ENCODE measurements at regions not wholly inside any gene's neighbourhood (a gene's known extent, or its start where the extent isn't known, plus 50 kb on each side); places are given as distances from the start of the nearest gene placed in this dataset.

DNA sequence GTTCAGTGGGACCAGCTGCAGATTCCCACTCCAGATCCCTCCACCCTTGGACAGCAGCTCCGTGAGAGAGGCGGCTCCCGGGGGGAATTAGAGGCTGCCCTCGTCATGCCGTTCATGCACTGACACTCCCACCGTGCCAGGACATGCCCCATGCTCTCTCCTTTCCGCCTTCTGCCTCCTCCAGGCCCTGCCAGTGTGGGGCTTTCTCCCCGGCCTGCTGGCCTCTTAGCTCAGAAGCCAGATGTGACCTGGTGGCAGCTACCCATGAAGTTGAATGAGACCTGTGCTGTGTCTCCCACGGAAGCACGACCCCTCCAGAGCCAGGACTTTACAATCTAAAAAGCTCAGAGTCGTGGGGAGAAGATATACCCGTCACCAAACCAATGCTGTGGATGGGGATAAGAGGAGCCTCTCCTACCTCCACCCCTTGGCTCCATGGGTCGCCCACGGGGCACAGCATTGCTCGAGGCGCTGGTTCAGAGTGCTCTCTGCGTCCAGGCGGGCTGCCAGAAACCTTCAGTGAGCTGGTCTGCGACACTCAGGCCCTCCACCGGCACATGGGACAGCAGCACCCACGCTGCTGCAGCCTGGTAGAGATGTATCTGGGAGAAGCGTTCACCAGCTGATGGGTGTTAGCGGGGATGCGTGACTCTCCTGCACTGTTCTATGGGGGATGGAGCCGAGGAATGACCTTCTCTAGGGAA lies 111.0 kb upstream of the GPC1 start:
- no peak for DNase-seq

DNA sequence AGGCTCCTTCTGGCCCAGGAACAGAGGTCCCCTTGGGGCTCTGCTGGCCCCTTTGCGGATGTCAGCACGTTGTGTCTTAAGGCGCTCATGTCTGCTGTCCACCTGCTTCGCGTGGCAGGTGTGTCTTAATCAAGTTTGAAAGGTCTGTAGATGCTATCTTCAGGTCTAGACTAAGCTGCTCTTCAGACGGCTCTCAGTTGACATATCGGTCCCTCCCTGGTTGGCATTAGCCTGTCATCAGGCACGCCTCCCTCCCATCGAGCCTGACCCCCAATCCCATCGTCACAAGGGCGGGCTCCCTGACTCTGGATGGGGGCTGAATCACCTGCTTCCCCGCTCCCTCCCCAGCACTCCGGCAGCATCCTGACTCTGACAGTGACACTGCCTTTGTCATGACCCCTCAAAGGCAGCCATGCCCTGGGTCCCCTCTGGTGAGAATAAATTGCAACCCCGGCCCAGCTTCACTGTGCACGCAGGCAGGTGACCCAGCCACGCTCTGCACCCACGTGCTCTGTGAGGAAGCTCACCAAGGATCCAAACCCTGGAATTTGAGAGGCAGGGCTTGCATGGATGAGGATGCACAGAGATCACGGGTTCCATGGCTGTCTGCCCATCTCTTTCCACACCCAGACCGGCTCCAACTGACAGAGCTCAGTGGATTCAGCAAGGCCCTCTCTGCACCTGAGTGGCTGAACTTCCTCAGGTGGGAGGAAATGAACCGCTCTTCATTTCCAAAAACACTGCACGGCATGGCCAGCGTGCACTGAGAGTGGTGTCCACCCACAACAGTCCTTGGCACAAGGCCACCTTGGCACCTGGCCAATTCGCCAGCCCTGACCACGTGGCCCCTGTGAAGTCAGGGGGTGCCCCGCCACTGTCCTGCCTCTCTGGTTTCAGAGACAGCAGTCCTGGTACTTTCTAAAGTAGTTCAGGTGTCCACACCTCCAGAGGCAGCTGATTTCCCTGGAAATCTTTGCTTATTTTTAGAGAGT lies 110.2 kb upstream of the GPC1 start:
- DNase-seq, result no peak

DNA sequence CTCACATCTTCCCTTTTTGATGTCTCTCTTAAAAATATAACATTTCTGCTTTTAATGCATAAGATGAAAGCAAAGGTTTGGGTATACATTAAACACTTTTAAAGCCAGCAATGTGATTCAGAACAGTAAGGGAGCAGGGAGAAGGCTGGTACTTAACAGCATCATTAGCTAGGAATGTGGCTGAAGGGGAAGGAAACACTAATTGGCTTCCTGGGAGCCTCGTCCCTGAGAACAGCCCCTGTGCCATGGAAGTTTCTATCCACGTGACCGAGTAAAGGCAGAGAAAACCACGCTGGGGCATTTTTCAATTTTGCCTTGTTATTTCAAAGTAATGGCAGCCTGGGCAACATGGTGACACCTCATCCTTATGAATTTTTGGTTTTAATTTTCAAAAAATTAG lies 109.2 kb upstream of the GPC1 start:
- DNase-seq, result no peak

DNA sequence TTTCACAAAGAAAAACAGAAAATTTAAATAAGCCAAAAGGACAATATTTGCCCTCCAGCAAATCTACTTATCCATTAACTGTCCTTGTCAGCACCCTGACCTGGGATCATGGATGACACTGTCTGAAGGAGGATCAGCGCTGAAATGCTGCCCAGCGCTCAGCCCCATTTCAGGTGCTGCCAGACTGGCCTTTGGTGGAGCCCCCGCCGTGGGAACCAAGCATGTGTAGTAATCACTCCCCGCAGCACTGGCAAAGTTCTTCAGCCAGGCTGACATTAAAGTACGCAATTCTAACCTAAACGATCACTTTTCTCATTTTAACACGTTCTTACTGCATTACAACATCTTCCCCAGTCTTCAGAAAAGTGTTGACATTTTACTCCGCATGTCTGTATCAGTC lies 108.6 kb upstream of the GPC1 start:
- DNase-seq, result no peak

DNA sequence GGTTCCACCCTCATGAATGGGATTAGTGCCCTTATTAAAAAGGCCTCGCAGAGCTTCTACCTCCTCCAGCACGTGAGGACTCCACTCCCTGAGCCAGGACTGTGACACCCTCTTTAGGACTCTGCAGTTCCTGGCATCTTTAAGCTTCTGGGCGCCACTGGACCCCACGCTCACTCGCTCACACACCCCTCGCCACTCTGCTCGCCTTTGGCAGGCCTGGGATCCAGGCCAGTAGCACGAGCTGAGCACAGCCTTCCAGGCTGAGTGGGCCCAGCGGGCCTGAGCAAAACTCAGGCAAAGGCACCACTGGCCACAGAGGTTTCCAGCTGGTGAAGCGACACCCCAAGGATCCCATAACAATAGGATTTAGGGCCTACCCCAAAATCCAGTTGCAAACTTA lies 107.9 kb upstream of the GPC1 start:
- no peak for DNase-seq

DNA sequence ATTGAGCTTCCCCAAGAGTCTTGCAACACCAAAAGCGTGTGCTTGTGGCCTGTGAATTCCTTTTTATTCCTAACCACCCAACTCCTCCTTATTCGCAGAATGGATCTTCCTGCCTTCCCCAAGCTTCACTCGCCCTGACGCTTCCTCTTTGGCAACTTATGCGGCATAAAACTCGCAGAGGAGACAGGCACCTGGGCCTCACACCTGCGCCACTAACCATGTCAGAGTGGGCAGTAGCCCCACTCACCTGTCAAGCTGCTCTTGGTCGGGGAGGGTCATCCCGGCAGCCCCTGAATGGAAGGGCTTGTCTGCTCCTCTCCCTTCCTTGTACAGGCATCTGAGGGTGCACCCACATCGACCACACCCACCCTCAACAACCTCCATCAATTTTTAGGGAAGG lies 106.9 kb upstream of the GPC1 start:
- DNase-seq, result no peak

DNA sequence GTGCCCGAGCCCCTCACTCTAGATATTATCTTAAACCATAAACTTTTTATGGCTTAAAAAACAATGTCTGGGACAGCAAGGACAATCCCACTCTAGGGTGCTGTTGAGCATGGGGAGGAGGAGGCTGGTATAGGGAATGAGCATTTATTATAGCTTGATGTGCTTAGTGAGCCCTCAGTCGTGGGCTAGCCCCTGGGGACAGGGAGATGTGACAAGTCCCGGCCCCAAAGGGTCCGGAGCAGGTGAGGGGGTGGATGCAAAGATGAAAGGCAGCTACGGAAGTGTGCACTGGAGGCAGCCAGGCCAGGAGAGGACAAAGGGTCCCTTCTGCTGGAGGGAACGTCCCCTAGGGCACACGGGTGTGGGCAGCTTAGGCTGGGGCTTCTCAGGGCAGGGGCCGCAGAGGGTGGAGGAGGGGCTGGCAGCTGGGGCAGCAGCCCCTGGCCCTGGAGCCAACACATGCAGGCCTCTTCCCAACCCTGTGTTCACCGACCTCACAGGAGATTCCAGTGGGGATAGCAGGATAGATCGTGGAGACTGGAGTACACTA lies 106.3 kb upstream of the GPC1 start:
- DNase-seq, result no peak

DNA sequence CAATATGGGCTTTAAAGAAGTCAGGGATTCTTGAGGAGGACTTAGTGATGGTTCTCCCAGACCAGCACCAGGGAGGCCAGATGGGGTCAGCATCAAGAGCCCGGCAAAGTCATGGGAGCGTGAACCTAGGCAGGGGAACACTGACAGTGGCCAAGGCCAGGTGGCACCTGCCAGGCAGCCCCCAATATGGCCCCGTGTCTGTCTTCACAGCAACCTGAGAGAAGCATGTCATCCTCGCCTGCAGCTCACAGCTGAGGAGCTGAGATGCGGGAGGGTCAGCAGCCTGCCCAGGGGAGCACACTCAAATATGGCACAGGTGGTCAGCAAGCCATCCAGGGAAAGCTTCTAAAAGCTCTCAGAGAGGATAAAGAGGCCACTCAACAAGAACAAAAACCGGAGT lies 105.7 kb upstream of the GPC1 start:
- DNase-seq, result no peak

DNA sequence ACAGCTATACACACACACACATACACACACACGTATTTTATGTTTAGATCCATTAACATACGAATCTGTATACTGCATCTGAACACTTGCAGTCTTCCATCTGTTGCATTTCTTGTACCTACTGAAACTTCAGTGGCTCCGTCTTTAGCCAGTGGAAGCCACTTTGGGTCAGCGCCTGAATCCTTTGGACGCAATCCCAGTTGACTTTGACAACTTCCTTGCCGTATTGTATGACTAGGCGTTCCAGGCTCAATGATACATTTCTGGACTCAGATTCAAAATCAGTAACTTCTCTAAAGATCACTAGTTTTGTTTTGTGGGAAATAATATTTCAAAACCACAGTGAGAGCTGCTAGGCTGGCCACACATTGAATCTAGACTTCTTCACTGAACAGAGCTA lies 101.5 kb upstream of the GPC1 start:
- no peak for DNase-seq

DNA sequence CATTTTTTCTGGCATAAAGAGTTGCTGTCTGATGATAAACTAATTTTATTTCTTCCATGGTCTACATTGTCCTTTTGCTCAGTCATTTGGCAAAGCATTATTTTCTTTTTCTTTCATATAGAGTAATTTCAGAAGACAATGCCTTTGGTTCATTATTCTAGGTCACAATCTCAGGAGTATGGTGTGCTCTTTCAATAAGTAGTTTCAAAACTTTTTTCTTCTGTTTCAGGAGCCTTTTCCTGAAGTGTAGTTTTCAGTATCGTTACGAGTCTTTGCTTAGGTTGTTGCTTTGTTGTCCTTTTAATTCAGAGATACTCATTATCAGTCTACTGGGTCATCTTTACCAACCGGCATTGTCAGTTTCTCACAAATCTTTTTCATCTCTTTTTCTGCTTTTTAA lies 100.4 kb upstream of the GPC1 start:
- no peak for DNase-seq

DNA sequence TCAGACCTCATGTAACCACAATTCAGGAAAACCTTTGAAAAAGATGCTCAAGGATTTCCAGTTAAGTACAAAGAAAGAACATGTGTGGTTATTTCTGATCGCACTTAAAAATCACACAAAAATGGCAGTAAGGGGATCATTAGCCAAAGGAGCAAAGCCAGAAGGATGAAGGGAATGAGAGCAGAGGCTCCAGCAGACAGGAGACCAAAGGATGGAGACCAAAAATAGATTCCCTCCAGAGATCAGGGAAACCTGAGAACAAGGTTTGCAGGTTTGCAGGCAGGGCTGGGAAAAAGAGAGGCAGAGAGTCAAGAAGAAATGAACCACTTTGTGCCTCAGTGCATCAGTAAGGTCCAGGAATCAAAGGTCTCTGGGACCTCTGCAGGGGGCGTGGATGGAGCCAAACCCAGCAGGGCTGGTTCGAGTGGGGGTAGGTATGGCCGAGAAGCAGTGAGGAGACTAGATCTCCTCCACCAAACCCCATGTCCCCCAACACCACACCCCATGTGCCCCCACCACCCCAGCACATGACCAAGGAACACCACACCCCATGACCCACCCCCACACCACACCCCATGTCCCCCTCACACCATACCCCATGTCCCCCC lies 98.5 kb upstream of the GPC1 start:
- DNase-seq, result no peak

DNA sequence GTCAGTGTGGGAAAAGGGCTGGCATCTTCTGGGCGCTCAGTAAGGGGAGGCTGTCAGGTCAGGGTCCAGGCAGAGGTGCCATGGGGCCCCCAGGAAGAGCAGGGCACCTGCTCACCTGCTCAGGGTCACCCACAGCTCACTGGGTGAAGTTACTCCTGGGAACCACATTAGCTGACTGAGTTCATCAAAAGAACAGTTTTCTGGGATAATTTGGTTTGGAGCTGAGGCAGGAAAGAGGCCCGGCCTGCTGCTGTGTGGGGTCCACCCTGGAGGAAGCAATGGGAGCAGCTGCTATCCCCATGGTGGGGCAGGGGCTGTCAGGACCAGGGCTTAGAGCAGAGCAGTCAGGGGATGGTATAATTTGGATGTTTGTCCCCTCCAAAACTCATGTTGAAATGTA lies 97.2 kb upstream of the GPC1 start:
- DNase-seq, result no peak

DNA sequence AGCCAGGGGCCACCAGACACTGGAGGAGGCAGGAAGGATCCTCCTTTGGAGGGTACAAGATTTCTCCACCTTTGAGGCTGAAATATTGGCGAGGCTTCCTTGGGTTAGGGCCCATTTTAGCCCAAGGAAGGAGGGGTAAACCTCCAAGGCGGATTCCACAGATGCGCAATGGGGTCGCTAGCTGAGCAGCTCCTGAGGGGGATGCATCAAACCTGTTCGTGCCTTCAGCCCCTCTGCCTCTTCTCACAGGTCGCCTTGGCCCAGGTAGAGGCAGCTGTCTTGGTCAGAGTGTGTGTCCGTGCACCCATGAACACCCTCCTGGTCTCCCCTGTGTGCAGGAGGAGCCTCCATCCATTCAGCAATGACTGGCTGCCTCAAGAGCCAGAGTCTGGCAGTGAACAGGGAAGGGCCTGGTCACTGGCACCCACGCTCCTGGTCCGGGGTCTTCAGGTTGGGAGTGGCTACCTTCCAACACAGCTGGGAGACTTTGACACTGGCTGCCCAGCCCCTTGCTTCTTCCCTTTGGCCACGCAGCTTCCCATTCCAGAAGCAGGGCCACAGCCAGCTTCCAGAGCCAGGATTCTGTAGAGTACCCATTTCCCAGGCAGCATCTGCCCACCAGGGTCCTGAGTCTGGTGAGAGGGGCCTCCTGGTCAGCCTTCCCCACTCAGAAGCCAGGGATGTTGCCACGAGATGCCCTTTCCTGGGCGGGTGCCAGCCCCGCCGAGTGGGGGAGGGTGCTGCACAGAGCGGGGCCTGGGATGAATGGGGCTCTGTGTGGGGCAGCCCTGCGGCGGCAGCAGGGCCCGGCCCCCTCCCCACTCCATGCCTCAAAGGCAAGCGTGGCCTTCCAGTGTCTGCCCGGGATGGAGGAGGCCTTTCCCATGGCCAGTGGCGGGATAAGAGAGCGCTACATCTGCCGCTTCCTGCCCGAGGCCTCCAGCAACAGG lies 95.8 kb upstream of the GPC1 start:
- DNase-seq, result no peak

DNA sequence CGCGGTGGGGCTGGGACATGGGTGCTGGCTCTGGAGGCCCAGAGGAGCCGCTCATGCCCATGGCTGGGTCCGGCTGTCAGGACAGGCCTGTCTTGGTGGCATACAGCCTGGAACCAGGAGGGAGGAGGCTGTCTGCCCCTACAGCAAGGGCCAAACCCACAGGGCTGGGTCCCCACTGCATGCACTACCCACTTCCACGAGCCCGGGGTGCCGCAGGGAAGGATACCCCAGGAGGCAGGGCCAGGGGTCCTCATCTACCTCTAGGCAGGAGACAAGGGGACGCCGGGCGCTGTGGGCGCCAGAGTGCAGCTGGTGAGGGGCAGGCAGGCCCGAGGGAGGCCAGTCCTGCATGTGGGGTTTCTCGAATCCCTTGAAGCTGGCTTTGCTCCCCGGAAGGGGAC lies 95.1 kb upstream of the GPC1 start:
- DNase-seq, result no peak

DNA sequence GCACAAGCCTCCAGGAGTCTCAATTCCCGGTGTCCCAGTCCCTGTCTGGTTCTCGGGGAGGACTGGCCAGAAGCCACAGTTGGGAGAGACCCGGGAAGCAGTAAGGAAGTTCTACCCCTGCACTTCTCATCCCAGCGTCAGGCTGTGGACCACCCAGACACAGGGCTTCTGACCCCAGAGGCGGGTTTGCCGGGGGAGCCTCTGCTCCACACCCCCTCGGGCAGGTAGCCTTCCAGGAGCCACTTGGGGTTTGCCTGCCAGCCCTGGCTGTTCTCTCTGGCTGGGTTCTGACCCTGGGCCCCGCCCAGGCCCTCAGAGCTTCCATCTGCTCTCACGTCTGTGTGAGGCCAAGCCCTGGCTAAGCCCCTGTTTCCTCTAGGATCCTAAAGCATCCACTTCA lies 94.4 kb upstream of the GPC1 start:
- DNase-seq, result no peak

DNA sequence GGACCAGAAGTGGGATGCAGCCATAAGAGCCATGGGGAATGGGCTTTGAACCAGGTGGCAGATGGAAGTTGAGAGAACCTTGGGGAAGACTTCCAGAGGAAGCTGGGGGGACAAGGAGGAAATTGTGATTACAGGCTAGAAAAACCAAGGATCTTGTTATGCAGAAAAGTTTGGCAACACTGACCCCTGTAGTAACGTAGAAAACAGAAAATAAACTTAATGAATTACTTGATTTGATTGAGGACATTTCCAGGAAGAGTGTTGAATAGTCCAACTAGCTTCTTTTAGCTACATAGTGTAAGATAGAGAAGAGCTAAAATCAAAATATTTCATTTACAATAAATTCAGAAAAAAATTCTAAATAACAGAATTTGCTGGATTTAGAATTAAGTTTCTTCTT lies 91.9 kb upstream of the GPC1 start:
- no peak for DNase-seq

DNA sequence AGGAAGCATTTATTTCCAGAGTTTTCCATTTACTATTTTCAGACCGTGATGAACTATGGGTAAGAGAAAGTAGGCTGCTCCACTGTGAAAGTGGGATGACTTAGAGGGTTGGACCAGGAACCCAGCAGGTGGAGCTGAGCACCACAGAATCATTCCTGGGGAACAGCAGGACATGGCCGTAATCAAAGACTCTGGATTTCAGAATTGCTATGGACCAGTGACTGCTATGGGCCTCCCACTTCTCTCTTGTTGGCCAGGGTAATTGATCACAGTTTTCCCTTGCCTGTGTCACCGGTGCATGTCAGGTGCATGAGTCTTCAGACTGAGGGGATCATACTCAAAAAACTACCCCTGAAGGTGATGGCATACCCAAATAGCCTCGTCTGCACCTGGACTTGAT lies 90.6 kb upstream of the GPC1 start:
- DNase-seq, result no peak

DNA sequence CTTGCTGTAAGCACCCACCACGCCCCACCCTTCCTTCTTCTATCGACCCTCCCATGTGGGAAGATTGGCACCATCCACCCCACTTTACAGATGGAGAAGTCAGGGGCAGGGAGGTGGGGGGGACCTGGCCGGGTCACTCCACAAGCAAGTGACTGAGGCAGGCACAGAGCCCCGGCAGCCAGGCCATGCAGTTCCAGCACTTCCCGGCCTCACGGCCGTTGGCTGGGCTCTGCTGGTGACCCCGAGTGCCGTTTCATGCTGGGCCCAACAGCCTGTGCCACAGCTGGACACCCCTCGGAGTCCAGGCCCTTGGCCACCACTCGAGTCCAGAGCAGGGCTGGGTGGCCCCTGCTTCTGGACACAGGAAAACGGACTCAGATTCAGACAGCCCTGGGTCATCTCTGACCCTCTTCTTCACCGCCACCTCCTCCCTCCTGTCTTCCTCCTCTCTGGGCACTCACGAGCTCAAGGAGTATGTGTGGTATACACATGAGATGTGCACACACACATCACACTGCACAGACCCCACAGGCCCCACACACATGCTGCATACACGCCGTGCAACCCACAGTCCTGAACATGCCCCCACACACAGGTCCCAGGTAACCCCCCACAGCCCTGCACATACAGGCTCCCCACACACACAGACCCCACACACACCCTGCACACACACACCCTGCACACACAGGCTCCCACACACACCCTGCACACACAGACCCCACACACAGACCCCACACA lies 89.3 kb upstream of the GPC1 start:
- no peak for DNase-seq

DNA sequence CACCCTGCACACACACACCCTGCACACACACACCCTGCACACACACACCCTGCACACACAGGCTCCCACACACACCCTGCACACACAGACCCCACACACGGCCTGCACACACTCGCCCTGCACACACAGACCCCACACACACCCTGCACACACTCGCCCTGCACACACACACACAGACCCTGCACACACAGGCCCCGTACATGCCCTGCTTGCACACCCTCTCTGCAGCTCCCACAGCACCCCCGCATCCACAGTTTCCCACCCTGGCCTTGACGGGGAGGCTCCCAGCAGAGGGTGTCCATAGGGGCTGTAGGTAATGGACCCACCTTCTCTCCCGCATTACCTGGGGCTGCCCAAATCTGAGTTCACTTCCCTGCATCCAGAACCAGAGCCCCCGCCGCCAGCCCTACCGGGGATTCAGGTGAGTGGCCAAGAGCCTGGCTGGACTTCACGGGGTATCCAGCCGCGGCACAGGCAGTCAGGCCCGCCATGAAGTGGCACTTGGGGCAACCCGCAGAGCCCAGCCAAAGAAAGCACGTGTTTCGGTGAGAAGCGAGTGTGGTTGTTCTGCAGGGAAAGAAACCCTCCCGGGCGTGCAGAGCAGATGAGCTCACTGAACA lies 88.6 kb upstream of the GPC1 start:
- no peak for DNase-seq

DNA sequence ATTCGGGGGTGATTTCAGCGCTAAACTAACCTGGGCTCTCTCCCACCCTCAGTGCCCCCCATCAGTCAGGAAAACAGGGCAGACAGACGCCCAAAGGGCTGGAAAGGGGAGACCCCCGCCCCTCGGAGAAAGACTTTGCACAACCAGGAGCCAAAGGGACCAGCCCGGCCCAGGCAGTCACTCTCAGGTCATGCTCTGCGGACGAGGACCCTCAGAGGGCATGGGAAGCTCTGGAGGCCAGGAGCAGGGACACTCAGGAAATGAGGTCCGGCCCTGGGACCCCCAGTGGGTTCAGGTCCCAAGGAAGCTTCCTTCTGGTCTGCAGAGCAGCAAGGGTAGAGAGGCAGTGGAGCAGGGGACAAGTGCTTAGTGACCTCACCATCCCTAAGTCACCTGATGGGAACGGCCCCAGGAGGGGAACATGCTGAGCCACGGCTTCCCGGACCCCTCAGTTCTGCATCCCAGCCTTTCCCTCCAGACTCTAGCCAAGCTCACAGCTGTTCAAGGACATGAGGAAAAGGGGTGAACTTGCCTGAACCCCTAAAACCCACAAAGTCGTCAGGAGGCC lies 88.0 kb upstream of the GPC1 start:
- DNase-seq, result no peak

DNA sequence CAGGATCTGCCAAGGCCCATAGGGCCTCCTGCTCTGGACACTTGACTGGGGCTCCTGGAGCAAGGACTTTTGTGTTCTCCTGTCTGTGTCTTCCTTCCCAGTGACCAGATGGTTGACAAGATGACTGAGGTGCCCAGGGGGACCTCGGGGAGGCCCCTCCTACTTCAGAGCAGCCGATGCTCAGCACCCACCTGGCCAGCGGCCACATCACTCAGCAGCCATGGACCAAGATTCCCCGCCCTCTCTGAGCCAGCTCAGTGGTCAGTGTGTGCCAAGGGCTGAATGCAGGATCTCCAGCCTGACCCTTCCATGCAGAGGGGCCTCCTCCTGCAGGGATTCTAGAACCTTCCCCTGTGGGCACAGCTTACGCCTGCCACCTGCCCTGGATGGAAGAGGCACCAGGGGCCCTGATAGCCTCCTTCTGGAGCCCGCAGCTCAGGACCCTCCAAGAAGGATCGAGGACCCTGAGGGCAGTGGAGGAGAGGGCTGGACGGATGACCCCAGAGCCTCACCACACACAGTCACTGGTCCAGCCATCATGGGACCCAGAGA lies 87.4 kb upstream of the GPC1 start:
- DNase-seq, result no peak
